Embryonic facial prominence (tissue), 1 donor: ENCODE measurements at regions not wholly inside any gene's neighbourhood (a gene's known extent, or its start where the extent isn't known, plus 50 kb on each side); places are given as distances from the start of the nearest gene placed in this dataset.

Experiments used
- DNase-seq: peaks from one replicate; pipeline ENCODE4 v3.0.0-alpha.2; 2016; ENCODE audit errors: extremely low spot score

DNA sequence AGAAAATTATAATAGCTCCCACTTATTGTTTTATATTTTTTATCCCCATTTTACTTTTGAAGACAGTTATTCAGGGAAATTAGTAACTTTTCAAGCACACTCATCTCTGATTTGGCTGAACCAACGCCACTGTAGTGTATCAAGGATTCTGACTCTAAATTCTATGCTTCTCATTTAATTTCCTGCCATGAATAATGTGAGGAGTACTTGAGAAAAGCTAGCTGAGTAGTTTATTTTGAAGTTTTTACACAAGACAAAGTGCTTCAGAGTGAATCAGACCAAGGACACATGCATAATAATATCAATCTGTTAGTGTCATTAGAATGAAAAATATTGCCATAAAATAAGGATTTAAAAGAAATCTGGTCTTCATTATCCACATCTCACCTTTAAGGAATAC lies 329.9 kb downstream of the SLITRK6 start:
- no peak for DNase-seq

DNA sequence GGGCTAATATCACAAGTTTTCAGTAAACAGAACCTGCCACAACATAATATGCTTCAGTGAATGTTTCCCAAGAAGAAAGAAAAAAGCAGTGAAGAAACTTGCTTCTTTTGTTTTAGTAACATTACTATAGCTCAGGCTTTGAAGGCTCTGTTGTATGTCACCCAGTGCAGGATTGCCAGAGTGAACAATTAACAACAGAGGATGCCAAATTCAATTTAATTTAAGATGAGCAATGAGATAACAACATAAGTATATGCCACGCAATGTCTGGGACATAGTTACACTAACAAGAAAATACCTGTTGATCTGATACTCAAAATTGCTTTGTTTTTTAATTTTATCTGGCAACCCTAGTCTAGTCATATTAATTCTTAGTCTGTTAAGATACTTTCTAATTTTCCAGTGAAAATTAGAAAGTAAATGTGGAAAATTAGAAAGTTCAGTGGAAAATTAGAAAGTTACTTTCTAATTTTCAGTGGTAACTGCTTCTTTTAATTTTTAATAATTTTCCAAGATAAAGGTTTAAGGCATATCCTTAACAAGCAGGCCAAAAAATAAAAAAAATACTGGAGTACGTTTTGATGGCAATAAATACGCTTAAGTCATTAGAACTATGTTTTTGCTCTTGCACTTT lies 336.3 kb downstream of the SLITRK6 start:
- DNase-seq, result no peak

DNA sequence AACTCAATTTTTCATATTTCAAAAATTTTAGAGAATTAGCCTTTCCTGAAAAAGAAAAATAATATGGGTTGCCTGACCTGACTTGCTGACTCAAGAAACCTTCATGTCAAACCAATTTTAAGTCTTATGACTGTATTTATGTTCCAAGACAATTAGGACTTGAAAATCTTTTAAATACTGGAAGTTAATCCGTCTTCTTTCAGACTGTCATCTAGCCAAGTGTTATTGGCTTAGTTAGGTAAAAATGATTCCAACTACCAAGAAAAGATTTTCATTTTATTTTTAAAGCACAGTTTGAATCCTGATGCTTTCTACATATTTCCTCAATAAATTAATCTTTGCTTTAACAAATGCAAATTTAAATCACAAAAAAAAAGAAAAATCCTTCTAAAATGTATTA lies 337.6 kb downstream of the SLITRK6 start:
- DNase-seq, result no peak

DNA sequence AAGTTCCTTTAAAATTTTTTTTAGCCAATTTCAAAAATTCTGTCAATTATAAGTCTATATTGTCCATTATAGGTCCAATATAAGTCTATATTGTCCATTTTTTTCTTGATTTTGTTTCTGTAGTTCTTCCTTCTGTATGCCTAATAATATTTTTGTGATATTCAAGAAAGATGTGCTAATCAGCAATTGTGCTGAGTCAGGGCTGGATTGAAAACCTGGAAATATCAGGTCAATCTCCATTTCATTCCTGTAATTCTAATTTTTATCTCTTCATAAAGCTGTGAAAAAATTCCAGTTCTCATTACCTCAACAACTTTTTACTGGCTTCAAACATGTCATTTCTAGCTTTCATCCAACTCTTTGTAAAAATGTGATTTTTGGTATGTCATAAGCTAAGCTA lies 353.7 kb downstream of the SLITRK6 start:
- DNase-seq, result no peak

DNA sequence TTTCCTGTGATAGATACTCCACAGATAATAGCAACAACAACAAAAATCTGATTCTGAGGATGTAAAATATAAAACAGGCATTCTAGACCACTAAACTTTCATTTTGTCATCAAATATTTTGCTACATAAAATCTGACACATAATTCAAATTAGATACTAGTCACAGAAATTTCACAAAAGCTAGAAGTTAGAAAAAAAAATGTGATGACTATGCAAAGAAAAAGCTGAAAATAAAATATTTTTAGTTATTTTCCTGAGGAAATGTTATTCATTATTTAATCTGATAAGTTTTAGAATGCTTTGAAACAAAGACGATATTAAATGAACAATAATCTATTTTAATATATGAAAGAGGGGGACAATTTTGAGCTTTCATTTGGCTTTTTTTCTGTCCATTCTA lies 357.2 kb downstream of the SLITRK6 start:
- DNase-seq, result no peak

DNA sequence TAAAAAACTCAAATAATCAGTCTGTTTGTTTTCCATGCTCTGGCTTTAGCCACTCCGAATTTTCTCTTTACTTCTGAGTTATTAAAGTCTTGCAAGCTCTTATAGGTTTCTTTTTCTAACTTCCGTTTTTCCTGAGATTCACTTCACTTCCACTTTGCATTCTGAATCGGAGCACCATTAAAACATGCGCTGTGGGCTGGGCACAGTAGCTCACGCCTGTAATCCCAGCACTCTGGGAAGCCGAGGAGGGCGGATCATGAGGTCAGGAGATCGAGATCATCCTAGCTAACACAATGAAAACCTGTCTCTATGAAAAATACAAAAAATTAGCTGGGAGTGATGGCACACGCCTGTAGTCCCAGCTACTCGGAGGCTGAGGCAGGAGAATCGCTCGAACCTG lies 357.9 kb downstream of the SLITRK6 start:
- no peak for DNase-seq

DNA sequence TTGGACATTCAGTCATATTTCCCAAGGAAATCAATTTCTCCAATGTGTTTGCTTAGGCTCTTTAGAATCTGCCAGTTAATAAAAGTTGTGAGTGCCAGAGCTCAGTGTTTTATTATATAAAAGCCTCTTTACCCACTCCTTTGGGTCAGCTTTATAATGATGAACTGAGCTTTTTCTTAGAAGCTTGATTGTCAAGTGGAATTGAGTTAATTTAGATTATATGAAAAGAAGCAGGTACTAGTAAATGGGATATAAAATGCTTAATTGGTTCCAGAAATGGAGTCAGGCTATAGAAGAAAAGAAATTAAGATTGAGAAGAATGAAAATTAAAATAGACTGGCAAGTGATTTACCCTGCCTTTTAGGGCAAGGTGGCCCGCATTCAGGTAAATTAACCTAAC lies 363.2 kb downstream of the SLITRK6 start:
- DNase-seq, result no peak

DNA sequence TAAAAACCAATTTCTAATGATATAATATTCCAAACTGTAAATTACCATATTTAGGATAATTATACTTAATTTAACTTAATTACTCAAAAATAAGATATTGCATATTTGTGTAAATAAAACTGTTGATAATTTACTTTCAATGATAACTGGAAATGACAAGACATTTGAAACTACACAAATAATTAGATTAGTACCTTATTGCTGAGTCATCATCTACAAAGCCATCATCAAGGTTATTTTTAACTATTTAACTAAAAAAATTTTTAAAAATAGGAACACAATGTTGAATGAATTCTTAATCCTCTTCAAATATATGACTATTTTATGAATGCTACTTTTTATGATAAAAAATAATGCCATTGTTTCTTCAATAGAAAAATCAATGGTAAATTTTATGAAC lies 364.3 kb downstream of the SLITRK6 start:
- no peak for DNase-seq

DNA sequence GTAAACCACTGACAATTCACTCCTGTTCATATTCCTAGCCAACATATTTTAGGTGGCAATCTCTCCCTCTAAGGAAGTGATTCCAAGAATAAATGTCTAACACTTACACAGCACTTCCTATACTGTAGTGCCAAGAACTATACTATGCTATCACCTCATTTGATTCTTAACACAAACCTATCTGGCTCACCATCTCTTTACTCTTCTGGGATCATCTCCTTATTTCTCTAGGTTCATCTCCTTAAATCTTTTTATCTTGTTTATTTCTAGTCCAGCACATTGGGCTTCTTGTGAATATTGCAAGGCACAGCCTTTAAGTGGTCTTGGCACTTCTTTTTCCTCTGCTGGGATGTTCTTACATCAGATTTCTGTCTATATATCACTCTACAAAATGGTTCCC lies 366.3 kb downstream of the SLITRK6 start:
- DNase-seq, result no peak

DNA sequence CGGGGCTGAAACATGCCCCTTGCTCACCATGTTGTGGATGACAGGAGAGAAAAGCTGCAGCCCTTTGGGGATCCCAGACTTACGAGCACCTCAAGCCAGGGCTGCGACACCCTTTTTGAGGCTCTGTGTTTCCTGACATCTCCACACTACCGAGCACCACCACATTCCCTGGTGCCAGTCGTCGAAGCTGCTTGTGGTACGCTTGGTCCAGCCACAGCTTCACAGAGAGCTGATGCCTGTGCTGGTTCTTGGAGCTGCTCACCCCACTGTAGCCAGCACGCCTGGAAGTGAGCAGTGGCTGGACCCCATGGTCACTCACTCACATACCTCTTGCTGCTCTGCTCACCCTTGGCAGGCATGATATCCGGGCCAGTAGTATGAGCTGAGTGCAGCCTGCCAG lies 367.5 kb downstream of the SLITRK6 start:
- DNase-seq, result no peak

DNA sequence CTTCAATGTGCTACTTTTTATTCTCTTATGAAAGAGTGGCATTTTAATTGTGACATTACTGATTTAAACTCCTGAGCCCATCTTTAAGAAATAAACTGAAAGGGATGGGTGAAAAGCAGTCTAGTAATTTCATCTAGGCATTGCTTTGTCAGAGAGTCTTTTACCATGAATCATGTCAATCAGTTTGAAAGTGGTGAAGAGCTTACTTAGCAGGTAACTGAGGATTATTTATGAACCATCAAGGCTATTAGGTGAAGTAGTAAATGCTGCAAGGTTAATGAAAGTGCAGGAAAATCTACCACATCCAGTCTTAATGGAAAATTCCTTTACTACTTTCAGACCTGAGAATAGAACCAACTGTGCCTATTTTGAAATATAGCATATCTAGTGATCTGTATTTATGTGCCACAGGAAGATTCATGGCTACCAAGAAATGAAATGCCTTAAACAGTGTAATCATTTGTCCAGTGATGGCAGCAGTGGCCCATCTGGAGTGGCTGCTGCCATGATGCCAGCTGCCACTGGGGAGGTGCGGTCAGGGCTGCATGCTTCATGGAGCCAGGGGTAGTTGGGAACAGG lies 368.9 kb downstream of the SLITRK6 start:
- no peak for DNase-seq

DNA sequence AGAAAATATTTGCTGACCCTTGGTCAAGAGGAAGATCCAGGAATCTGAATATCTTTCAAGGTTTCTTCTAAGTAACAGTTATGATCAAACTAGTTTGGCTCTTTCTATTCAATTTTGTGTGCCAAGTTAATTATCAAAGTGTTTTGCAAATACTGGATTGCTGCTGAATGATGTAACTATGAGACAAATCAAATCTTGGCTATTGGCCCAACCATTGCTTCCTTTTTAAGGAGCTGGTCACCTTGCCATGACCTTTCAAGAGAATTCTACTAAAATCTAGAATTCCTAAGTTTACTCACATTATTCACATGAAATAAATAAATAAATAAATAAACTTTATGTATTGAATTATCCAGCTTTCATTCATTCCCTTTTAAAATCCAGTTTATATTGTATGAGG lies 371.8 kb downstream of the SLITRK6 start:
- DNase-seq, result no peak

DNA sequence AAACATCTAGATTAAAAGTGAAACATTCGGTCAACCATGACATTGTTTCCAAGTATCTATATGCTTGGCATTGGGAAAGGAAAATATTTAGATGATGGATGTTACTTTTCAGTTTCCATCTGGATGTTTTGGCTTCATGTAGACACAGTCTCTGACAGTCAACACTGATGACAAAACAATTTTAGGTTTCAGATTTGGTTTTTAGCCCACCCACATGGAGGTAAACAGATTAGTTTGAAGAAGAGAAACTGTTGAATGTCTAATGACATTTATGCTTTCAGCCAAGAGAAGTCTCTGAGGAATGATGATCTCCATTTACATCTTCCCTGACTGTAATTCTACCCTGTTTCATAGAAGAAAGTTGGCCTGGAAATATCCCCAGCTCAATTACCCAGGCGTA lies 379.1 kb downstream of the SLITRK6 start:
- no peak for DNase-seq

DNA sequence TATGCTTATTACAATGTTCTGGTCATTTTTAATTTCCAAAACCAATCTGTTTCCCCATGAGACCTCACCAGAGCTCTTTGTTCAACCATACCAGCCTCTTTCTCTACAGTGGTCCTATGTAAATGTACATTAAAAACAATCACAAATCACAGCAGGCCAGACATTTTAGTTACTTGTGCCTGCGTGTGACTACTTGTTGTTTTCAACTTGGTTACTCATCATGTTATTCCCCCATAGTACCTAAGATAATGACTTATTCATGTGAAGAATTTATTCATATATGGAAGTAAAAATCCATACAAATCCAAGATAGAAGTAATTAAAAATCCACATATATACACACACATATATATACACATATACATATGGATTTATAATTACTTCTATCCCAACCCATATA lies 379.6 kb downstream of the SLITRK6 start:
- DNase-seq, result no peak

DNA sequence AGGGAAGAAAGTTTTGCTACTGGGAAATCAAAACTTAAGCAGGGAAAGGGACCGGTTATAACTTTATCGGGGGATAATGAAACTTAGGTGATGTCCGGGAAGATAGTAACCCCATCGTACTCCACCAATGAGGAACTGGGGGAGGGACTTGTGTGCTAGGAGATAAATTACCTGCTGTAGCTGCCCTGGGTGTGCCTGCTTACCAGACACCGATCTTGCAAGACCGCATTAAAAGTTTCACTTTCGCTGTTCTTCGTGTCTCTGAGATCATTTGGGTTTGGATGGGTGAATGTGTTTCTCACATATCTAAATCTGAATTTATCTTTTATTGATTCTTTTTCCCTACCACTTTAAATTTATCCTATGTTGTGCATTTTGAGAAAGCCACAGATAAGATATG lies 381.4 kb downstream of the SLITRK6 start:
- no peak for DNase-seq

DNA sequence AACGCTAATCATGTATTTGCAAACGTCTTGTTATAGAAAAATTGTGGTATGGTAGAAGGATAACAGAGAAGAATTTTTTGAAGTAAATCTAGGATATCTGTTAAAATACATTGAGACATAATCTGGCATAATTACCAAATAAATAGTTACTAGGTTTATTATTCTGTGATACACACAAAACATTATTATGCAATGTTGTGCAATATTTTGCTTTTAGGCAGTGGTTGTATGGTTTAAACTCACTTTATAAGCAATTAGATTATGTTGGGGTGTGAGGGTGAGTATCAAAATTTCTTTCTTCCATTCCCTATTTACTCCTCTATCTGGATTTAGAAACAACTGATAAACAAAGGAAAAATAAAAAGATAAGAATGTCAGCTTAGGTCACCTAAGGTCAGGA lies 385.6 kb downstream of the SLITRK6 start:
- no peak for DNase-seq

DNA sequence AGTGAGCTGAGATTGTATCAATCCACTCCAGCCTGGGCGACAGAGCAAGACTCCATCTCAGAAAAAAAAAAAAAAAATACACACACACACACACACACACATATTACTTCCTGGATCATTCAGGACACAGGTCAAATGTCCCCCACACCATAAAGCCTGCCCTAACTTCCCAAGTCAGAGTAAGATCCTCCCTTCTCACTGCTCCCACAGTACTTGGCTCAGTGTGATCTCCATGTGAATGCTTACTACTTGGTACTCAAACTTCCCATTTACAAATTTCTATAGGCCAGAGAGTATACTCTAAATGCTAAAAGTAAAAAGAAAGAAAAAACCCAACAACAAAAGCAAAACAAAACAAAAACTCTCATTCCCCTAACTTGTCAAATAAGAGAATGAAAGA lies 386.8 kb downstream of the SLITRK6 start:
- no peak for DNase-seq

DNA sequence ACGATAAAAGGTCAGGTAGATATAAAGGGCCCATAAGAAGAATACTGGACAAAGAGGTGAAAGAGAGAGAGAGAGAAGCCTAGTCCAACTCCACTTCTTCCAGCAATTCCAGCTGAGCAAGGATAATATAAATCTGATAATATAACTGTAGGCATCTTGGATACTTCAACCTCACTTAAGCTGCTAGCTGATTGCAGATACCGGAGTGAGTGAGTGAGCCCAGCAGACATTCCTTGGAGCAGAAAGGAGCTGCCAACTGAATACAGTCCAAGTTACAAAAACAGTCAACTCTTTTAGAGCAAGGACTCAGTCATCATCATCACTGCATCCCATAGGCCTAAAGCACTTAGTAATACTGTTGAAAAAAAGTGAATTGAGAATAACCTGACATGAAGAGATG lies 387.6 kb downstream of the SLITRK6 start:
- no peak for DNase-seq

DNA sequence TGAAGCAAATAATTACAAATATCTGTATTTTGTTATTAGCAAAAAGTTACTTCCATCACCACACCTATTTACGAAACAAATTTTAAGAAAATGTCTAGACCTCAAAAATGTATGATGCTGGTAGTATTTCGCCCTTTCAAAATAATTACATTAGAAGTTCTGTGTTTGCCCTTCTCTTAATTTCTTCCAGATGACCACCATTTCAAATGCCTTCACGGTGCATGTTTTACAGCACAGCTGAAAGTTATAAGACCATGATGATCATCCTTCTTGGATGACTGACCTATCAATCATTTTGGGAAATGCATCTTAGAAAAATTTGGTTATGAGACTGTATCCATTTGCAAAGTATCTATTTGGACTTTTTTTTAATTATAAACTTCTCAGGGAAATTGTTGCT lies 390.8 kb downstream of the SLITRK6 start:
- no peak for DNase-seq

DNA sequence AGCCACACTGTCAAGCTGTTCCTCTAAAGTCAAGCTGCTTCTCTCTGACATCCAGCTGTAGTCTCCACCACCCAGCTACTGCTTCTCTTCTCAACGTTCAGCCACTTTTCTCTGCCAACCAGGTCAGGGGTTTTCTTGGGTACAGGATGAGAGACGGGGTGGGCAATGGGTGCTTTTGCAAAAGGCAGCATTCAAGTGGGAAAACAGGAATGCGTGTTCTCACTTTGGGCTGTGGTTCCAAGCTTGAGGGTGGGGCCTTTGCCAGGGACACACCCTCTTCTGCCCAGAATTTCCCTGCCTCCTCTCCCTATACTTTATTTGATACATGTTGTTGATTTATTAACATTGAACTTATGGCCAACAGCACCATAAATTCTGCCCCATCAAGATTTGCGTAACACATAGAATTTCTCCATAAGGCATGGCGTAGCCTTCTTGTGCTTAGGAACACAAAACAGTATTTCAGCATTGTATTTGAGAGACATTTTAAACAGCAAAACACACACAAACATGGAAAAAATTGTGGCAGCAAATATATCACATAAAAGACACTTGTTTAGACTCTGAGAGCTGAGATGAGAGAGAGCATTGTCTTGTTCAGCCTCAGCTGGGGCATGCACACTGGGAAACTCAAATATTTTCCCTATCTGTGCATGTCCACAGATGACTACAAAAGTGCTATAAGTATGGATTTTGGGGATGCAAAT lies 392.8 kb downstream of the SLITRK6 start:
- no peak for DNase-seq

DNA sequence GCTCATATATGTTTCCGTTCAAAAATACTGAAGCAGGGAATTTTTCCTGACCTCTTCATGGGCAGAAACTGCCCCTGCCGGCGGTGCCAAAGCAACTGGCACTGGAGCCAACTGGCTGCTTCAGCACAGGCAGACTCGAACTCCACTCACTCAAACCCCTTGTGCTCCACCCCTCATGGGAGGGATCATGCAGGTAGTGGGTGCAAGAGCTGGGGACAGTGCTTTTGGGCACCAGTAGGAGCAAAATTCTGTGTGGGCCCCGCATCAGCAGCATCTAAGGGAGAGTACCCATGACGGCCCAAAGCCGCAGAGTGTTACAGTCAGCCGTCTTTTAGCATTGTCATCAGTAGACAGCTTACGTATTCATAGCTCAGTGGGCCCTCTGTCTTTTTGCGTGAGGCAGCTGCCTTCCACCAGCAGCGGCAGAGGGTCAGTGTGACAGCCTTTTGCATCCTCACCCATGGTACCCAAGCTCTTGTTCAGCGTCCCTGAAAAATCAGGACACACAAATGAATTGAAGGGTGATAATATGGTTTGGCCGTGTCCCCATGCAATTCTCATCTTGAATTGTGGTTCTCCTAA lies 393.8 kb downstream of the SLITRK6 start:
- no peak for DNase-seq

DNA sequence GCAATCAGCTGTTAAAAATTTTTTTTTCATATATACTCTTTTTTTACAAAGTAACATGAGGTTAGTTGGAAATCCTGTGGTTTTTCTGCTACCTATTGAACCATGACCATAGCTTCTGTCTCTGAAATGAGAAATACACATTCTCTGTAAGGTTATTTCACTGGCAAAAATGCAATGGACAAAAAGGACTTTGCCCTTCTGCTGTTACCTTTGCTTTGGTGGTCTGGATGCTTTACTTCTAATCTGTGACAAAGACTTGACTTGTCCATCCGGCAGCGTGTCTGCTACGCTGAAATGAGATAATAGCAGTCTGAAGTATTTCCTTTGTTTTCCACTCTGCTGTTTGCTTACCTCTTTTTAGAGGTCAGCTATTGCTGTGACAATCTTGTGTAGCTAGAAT lies 412.8 kb downstream of the SLITRK6 start:
- DNase-seq, result no peak

DNA sequence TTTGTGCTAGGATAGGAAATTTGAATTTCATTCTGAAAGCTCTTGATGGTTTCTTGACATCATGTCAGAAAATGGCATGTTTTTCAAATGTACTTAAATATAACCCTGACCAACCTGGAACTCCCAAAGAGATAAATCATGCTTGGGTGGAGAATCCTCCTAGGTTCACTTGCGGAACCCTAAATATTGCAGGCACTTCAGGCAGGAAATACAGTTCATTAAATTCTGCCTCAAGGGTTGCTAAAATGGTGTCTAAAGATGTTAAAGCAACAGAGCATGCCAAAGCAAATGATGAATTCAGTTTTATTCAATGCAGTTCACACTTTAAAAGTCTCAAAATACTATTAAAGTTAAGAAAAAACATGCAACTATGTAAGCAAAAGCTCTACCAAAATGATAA lies 415.9 kb downstream of the SLITRK6 start:
- no peak for DNase-seq
